Left kidney (tissue), 1 donor: ENCODE measurements at regions not wholly inside any gene's neighbourhood (a gene's known extent, or its start where the extent isn't known, plus 50 kb on each side); places are given as distances from the start of the nearest gene placed in this dataset.

Source experiments
- DNase-seq: peaks from one replicate; pipeline ENCODE4 v3.0.0-alpha.2; 2013

- no peak for DNase-seq
These were observed 158.1 kb upstream of the FOXQ1 start for GRCh38 chr6:1153696-1154245.

GRCh38 chr6:1146500-1146899 is 165.4 kb upstream of the FOXQ1 start:
- DNase-seq = no peak

DNA sequence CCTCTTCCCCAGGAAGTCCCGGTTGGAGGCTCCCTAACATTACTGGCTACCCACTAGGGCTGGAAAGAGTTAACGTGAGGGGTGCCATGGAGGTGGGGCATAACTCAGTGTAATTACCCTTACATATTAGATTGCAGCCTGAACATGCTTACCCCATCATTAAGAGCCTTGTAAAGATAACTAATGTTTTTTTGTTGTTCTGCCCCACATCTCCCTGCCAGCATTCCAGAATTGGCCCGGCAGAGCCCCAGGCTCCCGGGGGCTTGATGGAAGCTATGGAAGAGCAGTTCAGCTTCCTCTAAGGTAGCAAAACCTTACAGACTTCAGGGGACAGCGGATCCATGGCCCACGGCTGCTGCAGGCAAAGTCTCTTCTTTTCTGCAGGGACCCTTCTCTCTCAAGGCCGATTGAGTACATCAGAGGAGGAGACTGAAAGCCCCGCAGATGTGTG is 166.1 kb upstream of the FOXQ1 start:
- no peak for DNase-seq

DNA sequence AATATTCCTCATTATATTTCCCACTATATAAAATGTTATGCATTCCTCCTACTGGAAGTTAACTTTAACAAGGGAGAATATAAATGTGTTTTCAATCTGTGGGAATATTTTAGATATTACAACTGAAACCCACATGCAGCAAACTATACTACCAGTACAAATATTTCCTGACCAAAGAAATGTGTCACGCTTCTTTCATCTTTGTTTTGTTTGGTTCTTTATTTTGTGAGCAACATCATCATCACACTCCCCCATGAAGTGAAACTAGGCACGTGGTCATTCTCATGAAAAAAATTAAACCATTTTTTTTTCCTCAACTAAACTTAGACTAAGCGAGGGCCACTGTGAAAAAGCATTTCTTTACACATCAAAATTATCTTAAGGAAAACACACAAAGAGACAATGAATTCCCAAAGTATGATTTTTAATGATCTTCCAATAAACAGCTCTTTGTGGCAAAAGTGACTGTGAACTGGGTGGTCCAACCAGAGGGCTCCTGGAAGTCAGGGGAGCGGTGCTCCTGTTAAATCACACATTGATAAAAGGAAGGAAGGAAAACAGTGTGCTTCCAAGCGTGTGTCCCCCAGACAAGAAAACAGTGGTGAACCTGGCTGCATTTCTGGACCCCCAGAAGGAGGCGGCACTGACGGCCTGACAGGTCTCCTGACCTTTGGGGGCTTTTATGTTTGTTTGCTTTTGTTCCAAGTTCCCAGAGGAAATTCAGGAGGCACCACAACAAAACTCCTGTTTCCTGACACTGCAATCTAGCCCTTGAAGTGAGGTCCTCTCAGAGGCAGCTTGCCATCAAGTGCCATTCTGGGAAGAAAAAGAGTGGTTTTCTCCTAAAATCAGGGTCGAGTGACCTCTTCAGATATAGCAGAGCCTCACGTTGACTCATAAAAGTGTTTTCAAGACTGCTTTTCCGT is 166.8 kb upstream of the FOXQ1 start:
- no peak for DNase-seq

- no peak for DNase-seq
These were observed 168.2 kb upstream of the FOXQ1 start for GRCh38 chr6:1143655-1144054.

- no peak for DNase-seq
These were observed 172.6 kb upstream of the FOXQ1 start for GRCh38 chr6:1139155-1139890.

DNA sequence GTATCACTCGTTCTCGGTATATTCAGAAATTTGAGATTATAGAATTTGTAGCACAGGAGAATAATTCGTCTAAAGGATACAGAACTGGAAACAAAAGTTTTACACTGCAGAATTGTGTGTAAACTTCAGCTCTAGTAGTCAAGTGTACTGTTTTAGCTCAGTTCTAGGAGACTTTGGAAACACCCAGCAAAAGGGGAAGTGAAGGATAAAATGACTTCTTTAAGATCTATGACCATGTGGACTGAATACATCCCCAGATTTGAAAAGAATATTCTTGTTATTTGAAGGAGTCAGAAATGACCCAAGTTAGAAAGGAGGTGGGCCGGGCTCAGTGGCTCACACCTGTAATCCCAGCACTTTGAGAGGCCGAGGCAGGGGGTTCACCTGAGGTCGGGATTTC is 174.0 kb upstream of the FOXQ1 start:
- no peak for DNase-seq

GRCh38 chr6:1136827-1137226 is 175.1 kb upstream of the FOXQ1 start:
- no peak for DNase-seq

DNA sequence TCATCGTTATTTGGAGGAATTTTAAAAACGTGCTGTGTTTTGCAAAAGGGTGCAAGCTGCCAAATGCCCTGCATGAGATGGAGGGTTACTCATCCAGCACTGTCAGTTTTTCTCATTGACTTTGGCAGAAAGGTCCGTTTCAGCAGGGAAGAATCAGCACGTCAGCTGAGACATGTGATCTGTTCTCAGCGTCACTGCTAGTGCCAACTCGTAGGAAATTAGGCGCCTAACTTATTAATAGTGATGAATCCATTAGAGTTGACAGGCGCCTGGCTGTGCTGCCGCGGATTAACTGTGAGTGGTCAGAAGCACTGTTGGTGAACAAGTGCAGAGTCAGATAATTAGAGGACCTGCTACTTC is 175.5 kb upstream of the FOXQ1 start:
- DNase-seq = peak; percentile 29

DNA sequence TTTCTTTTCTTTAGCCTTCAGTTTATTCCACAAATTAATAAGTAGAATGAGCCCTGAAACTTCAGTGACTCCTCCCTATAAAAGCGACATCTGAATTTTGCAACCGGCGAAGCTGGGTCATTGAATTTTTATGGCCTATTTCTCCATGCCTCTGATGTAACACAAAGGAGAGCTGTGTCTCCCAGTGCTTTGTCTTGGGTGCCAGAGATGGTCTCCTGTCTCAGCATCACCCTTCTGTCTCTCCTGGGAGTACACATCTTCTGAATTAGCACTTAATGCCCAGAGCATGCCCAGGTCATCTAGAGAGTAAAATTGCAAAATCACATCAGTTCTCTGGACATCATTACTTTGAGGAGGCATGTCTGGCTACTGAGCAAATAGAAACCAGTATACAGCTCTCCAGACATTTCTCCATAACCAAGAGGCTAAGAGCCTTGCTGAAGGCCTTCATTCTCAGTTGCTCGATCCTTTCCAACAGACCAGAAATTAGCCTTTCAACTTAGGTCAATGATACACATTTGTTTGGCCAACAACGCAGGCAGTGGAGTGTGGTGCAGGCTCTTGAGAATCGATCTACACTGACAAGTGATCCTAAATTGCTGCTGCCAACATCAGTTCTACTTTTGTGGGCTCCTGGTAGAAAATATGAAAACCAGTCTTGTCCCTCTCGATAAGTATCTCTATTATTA is 176.0 kb upstream of the FOXQ1 start:
- no peak for DNase-seq

DNA sequence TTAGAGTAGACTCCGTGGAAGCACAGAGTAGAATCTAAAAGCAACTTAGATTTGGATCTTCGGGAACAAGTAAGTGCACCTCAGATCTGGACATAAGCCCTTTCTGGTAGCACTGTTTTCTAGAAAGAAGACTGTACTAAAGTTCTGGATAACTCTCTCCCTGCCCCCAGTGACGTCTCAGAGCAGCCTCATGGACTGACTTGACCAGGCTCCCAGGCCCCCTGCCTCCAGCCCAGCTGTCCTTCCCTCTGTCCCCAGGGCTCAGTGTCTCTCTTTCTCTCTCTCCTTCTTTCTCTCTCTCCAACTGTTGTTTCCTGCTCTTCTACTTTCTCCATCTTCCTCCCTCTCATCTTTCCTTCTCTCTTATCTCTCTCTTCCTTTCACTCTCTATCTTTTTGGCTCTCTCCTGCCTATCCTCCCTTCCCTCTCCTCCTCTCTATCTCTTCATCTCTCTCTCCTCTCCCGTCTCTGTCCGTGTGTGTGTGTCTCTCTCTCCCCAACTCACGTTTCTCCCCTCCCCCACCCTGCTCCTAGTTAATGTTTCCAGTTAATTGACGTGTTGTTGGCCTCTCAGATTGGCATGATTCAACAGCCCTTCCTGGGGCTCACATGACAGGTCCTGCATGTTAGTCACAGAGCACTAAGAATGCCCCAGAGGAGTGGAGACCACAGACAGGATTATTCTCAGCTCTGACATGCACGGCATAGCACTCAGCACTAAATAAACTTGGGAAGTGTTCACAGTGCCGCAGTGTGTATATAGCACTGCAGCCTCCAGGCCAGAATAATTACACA is 180.4 kb upstream of the FOXQ1 start:
- DNase-seq = no peak

DNA sequence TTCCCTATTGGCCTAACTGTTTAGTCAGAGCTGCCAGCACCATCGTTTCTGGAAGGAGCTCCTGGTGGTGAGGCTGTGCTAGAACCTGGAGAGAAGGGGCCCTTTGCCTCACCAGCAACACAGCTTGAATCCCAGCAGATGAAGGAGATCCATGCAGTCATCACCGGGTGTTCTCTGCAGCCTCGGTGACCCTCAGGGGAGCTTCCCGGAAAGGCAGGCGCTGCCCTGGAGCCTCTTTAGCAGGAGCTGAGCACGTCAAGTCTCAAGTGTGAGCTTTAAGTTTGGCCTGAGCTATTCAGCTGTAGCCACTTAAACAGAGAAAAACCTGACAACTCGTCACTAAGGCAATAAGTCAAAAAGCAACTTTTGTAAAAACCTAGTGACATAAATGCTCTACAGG is 181.2 kb upstream of the FOXQ1 start:
- no peak for DNase-seq

DNA sequence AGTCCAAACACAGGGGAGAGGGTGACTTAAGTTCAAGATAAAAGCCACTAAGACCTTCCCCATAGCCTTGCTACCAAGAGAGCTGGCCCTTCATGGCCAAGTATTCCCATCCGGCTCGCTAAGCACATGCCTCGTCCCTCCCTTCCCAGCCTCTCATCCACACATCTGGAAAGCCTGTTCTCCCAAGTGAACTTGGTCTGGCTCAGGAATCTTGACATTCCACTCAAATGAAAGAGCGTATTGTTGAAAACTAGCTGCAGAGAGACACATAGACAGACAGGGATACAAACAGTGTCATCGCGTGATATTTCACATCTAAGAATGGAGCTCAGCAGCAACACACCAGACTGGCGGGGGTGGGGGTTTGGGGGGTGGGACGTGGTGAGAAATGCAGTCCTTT is 182.8 kb upstream of the FOXQ1 start:
- DNase-seq = no peak

DNA sequence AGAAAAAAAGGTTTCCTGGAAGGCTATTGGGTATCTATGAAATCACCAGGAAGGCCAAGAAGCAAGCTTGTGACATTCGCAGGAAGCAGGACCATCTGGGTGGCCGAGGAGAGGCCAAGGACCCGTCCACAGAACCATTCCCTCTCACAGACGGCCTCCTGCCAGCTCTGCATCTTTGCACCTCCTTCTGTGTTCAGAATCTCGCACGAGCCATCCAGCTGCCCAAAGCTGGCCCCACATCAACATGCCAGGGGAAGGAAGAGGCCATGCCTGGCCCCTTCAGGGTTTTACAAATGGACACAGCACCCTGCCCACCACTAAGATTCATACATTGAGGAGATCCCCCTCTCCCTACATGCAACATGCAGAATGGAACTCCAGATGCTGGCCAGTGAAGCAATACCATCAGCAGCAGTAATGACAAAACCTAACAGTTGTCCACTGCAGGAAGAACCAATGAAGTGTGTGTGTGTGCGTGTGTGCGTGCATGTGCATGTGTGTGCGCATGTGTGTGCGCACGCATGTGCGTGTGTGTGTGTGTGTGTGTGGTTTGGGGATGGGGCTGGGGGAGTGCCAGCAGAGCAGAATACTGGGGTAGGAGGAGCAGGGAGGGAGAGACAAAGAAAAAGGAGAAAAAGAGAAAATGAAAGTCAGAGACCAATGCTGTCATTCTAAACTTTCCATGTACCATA is 184.2 kb upstream of the FOXQ1 start:
- DNase-seq = no peak

- no peak for DNase-seq
These were observed 184.8 kb upstream of the FOXQ1 start for GRCh38 chr6:1127129-1127528.

- no peak for DNase-seq
These were observed 185.9 kb upstream of the FOXQ1 start for GRCh38 chr6:1126036-1126435.

GRCh38 chr6:1125297-1125696 is 186.6 kb upstream of the FOXQ1 start:
- no peak for DNase-seq

DNA sequence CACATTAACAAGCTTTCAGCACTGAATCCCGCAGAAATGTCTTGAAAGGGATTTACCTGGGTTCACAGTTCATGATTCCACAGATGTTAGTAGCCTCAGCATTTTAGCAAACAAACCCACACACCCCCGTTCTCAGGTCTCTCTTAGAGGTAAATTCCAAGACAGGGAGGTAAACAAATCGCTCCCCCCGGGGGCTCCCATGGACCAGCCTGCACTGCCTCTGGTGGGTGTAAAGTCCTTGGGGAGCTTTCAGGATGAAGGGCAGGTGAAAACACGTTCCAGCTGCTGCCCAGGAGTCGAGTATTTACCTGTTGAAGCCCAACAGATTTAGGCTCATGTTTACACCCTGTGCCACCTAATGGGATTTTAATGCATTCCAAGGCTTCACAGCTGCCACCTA is 187.0 kb upstream of the FOXQ1 start:
- no peak for DNase-seq

GRCh38 chr6:1123386-1124375 is 188.2 kb upstream of the FOXQ1 start:
- DNase-seq = no peak

DNA sequence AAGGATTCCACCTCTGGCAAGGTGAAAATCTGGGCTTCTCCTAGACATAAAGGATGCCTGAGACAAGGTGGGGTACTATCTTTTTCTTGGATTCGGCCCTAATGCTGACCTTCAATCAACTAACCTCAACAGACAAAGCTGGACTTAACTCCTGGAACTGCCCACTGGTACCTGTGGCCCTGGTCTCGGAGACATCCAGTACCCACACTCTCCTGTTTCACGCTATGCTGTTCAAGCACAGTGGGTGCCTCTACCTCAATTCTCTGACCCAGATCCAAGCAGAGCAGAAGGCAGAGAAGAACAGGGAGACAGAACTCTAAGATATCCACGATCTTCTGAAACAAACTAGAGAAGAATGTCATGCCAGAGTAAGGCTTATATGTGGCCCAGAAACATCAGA is 189.8 kb upstream of the FOXQ1 start:
- DNase-seq = no peak
